ENCODE measurements at regions not wholly inside any gene's neighbourhood (a gene's known extent, or its start where the extent isn't known, plus 50 kb on each side); places are given as distances from the start of the nearest gene placed in this dataset.

DNA sequence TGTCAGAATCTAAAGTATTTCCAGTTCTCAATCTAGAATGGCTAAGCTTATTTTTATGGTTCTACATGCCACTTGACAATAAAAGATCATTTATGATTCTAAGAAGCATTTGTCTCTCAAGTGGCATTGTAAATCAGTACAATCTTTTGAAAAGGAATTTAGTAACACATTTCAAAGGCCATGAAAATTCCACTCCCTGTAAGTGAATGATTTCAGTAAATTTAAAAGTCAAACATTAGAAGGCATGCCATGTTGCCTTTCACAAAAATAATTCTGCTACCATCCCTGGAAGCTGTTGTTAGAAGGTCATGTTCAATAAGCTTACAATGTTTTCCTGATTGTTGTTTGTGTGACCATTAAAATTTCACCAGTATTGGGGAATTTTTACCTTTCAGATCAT lies 142.9 kb downstream of the RPIA start:
- no peak for TF ChIP-seq POLR2A (IDR thresholded peaks at IDR 0.05)
- TF ChIP-seq, protein P1, sequence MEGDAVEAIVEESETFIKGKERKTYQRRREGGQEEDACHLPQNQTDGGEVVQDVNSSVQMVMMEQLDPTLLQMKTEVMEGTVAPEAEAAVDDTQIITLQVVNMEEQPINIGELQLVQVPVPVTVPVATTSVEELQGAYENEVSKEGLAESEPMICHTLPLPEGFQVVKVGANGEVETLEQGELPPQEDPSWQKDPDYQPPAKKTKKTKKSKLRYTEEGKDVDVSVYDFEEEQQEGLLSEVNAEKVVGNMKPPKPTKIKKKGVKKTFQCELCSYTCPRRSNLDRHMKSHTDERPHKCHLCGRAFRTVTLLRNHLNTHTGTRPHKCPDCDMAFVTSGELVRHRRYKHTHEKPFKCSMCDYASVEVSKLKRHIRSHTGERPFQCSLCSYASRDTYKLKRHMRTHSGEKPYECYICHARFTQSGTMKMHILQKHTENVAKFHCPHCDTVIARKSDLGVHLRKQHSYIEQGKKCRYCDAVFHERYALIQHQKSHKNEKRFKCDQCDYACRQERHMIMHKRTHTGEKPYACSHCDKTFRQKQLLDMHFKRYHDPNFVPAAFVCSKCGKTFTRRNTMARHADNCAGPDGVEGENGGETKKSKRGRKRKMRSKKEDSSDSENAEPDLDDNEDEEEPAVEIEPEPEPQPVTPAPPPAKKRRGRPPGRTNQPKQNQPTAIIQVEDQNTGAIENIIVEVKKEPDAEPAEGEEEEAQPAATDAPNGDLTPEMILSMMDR (IDR thresholded peaks at IDR 0.05): no peak
